Keratinocyte (primary cell): ENCODE measurements at regions not wholly inside any gene's neighbourhood (a gene's known extent, or its start where the extent isn't known, plus 50 kb on each side); places are given as distances from the start of the nearest gene placed in this dataset.

Experiments
- EZH2 ChIP-seq: IDR thresholded peaks from one replicate; pipeline ENCODE4 v1.6.1; 2012; ENCODE audit warnings: inconsistent platforms, mild to moderate bottlenecking, low read length, moderate library complexity
- TF ChIP-seq, protein P1 (sequence below), 3 experiments: IDR thresholded peaks in 1 of 3; conservative IDR thresholded peaks in 1 of 3; optimal IDR thresholded peaks in 1 of 3; 2 replicates in 2 of 3; 3 replicates in 1 of 3; pipeline versions ENCODE3 to v1.5.1; 2011; ENCODE audit warnings: low read length in 3 of 3, mild to moderate bottlenecking in 3 of 3, moderate library complexity in 2 of 3, control low read depth in 1 of 3, inconsistent platforms in 1 of 3; ENCODE audit not compliant: insufficient read depth in 2 of 3; ENCODE audit errors: extremely low read depth in 1 of 3

DNA sequence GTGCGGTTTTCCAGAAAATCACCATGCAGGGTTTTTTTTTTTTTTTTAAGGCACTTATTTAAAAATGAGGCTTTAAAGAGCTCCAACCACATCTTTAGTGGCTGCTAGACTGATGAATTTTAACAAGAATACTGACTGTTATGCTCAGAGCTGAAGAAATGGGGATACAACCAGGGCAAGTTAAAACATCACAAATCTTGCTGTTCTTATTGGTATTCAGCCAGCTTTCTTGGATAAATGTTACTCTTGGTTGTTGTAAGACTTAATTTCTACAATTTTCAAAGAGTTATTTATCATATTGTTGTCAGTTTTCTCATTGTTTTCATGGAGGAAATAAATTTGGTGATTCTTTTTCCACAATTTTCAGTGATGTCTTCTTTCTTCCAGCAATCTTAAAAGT is 352.8 kb upstream of the FAM174A start:
- TF ChIP-seq, protein P1, sequence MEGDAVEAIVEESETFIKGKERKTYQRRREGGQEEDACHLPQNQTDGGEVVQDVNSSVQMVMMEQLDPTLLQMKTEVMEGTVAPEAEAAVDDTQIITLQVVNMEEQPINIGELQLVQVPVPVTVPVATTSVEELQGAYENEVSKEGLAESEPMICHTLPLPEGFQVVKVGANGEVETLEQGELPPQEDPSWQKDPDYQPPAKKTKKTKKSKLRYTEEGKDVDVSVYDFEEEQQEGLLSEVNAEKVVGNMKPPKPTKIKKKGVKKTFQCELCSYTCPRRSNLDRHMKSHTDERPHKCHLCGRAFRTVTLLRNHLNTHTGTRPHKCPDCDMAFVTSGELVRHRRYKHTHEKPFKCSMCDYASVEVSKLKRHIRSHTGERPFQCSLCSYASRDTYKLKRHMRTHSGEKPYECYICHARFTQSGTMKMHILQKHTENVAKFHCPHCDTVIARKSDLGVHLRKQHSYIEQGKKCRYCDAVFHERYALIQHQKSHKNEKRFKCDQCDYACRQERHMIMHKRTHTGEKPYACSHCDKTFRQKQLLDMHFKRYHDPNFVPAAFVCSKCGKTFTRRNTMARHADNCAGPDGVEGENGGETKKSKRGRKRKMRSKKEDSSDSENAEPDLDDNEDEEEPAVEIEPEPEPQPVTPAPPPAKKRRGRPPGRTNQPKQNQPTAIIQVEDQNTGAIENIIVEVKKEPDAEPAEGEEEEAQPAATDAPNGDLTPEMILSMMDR (optimal IDR thresholded peaks at IDR 0.05 in 1 of 3, IDR thresholded peaks at IDR 0.05 in 1 of 3, conservative IDR thresholded peaks at IDR 0.05 in 1 of 3; ENCODE audit: extremely low read depth in 1 of 3, insufficient read depth in 2 of 3, low read length in 3 of 3): no peak
- no peak for TF ChIP-seq EZH2
